ENCODE measurements at regions not wholly inside any gene's neighbourhood (a gene's known extent, or its start where the extent isn't known, plus 50 kb on each side); places are given as distances from the start of the nearest gene placed in this dataset.

GRCh38 chr11:15758857-15759465, 597.4 kb downstream of the SOX6 start:
- Histone ChIP-seq H3K4me3 (ENCODE audit: low read length) (no peak overlapping the region), H3K27me3 (ENCODE audit: insufficient read depth, low read length, poor library complexity) (no peaks in the 10 kb centered on the region), H3K79me1 (ENCODE audit: low read length) (no peaks in the 10 kb centered on the region), H3K9ac (ENCODE audit: low read length) (no peak overlapping the region), H2BK15ac (replicated peaks; ENCODE audit: low read depth) (peak overlapping the region; percentile 25), H2BK5ac (ENCODE audit: low read length) (no peak overlapping the region), H3K23ac (ENCODE audit: low read length) (no peak overlapping the region), H2BK120ac (ENCODE audit: low read depth, low read length) (no peak overlapping the region), H4K8ac (ENCODE audit: low read depth, low read length) (no peak overlapping the region), H3K4me1 (ENCODE audit: control insufficient read depth, low read depth, low read length) (no peaks in the 10 kb centered on the region), H4K5ac (ENCODE audit: low read length) (no peak overlapping the region), H3K79me2 (ENCODE audit: control insufficient read depth, insufficient read depth, low read length) (no peaks in the 10 kb centered on the region), H3K4ac (ENCODE audit: low read depth, low read length) (no peak overlapping the region), H3K56ac (ENCODE audit: low read length) (no peak overlapping the region), H3K27ac (ENCODE audit: low read depth, low read length) (no peak overlapping the region), H3K36me3 (ENCODE audit: control insufficient read depth, insufficient read depth, low read length) (no peaks in the 10 kb centered on the region), H3K18ac (ENCODE audit: low read length) (no peak overlapping the region), H3K4me2 (ENCODE audit: low read length) (no peak overlapping the region), H2AK5ac (ENCODE audit: low read length) (no peak overlapping the region)
- no peak for DNase-seq
- WGBS (ENCODE audit: extremely low coverage, insufficient coverage, low lambda C conversion rate) = no CpG with 5 or more reads among the region's 10 CpGs

GRCh38 chr11:15761235-15761634, 595.1 kb downstream of the SOX6 start:
- no peak overlapping the region for H4K8ac ChIP-seq (ENCODE audit: low read depth, low read length)
- no peak overlapping the region for H2AK5ac ChIP-seq (ENCODE audit: low read length)
- no peak overlapping the region for H3K4ac ChIP-seq (ENCODE audit: low read depth, low read length)
- H3K18ac ChIP-seq (ENCODE audit: low read length) = no peak overlapping the region
- no peak overlapping the region for H3K56ac ChIP-seq (ENCODE audit: low read length)
- peak overlapping the region; percentile 73 for H2BK120ac ChIP-seq (ENCODE audit: low read depth, low read length)
- no peak overlapping the region for H2BK15ac ChIP-seq (replicated peaks; ENCODE audit: low read depth)
- no peak overlapping the region for H3K4me2 ChIP-seq (ENCODE audit: low read length)
- DNase-seq = no peak
- no peaks in the 10 kb centered on the region for H3K79me2 ChIP-seq (ENCODE audit: control insufficient read depth, insufficient read depth, low read length)
- WGBS (ENCODE audit: extremely low coverage, insufficient coverage, low lambda C conversion rate) = no CpG with 5 or more reads among the region's 4 CpGs
- H3K27ac ChIP-seq (ENCODE audit: low read depth, low read length) = no peak overlapping the region
- no peak overlapping the region for H3K23ac ChIP-seq (ENCODE audit: low read length)
- H3K79me1 ChIP-seq (ENCODE audit: low read length) = no peaks in the 10 kb centered on the region
- H3K4me3 ChIP-seq (ENCODE audit: low read length) = no peak overlapping the region
- H4K5ac ChIP-seq (ENCODE audit: low read length) = no peak overlapping the region
- no peaks in the 10 kb centered on the region for H3K4me1 ChIP-seq (ENCODE audit: control insufficient read depth, low read depth, low read length)
- no peak overlapping the region for H3K9ac ChIP-seq (ENCODE audit: low read length)
- H3K27me3 ChIP-seq (ENCODE audit: insufficient read depth, low read length, poor library complexity) = no peaks in the 10 kb centered on the region
- no peaks in the 10 kb centered on the region for H3K36me3 ChIP-seq (ENCODE audit: control insufficient read depth, insufficient read depth, low read length)
- no peak overlapping the region for H2BK5ac ChIP-seq (ENCODE audit: low read length)

- Histone ChIP-seq H3K56ac (ENCODE audit: low read length) (no peak overlapping the region), H3K18ac (ENCODE audit: low read length) (no peak overlapping the region), H3K4me3 (ENCODE audit: low read length) (no peak overlapping the region), H3K36me3 (ENCODE audit: control insufficient read depth, insufficient read depth, low read length) (no peaks in the 10 kb centered on the region), H2AK5ac (ENCODE audit: low read length) (no peak overlapping the region), H4K5ac (ENCODE audit: low read length) (no peak overlapping the region), H3K4me1 (ENCODE audit: control insufficient read depth, low read depth, low read length) (no peaks in the 10 kb centered on the region), H2BK5ac (ENCODE audit: low read length) (no peak overlapping the region), H2BK120ac (ENCODE audit: low read depth, low read length) (no peak overlapping the region), H3K27me3 (ENCODE audit: insufficient read depth, low read length, poor library complexity) (no peaks in the 10 kb centered on the region), H3K23ac (ENCODE audit: low read length) (no peak overlapping the region), H2BK15ac (replicated peaks; ENCODE audit: low read depth) (no peak overlapping the region), H3K9ac (ENCODE audit: low read length) (no peak overlapping the region), H3K4me2 (ENCODE audit: low read length) (no peak overlapping the region), H4K8ac (ENCODE audit: low read depth, low read length) (no peak overlapping the region), H3K79me2 (ENCODE audit: control insufficient read depth, insufficient read depth, low read length) (no peaks in the 10 kb centered on the region), H3K4ac (ENCODE audit: low read depth, low read length) (no peak overlapping the region), H3K27ac (ENCODE audit: low read depth, low read length) (no peak overlapping the region), H3K79me1 (ENCODE audit: low read length) (no peaks in the 10 kb centered on the region)
- no CpG with 5 or more reads among the region's 1 CpG for WGBS (ENCODE audit: extremely low coverage, insufficient coverage, low lambda C conversion rate)
- DNase-seq = no peak
These were observed 592.0 kb downstream of the SOX6 start for GRCh38 chr11:15764326-15764725.

GRCh38 chr11:15764948-15765347, 591.4 kb downstream of the SOX6 start:
- Histone ChIP-seq H2BK120ac (ENCODE audit: low read depth, low read length) (no peak overlapping the region), H3K36me3 (ENCODE audit: control insufficient read depth, insufficient read depth, low read length) (no peaks in the 10 kb centered on the region), H4K8ac (ENCODE audit: low read depth, low read length) (no peak overlapping the region), H4K5ac (ENCODE audit: low read length) (no peak overlapping the region), H2BK5ac (ENCODE audit: low read length) (no peak overlapping the region), H3K18ac (ENCODE audit: low read length) (no peak overlapping the region), H3K4me2 (ENCODE audit: low read length) (no peak overlapping the region), H2BK15ac (replicated peaks; ENCODE audit: low read depth) (no peak overlapping the region), H2AK5ac (ENCODE audit: low read length) (no peak overlapping the region), H3K9ac (ENCODE audit: low read length) (no peak overlapping the region), H3K27ac (ENCODE audit: low read depth, low read length) (no peak overlapping the region), H3K56ac (ENCODE audit: low read length) (no peak overlapping the region), H3K4me1 (ENCODE audit: control insufficient read depth, low read depth, low read length) (no peaks in the 10 kb centered on the region), H3K4me3 (ENCODE audit: low read length) (no peak overlapping the region), H3K23ac (ENCODE audit: low read length) (no peak overlapping the region), H3K4ac (ENCODE audit: low read depth, low read length) (no peak overlapping the region), H3K79me1 (ENCODE audit: low read length) (no peaks in the 10 kb centered on the region), H3K27me3 (ENCODE audit: insufficient read depth, low read length, poor library complexity) (no peaks in the 10 kb centered on the region), H3K79me2 (ENCODE audit: control insufficient read depth, insufficient read depth, low read length) (no peaks in the 10 kb centered on the region)
- DNase-seq = peak; percentile 85
- WGBS (ENCODE audit: extremely low coverage, insufficient coverage, low lambda C conversion rate) = no CpG with 5 or more reads among the region's 1 CpG

- Histone ChIP-seq H3K36me3 (ENCODE audit: control insufficient read depth, insufficient read depth, low read length) (no peaks in the 10 kb centered on the region), H3K4ac (ENCODE audit: low read depth, low read length) (no peak overlapping the region), H2BK5ac (ENCODE audit: low read length) (no peak overlapping the region), H4K8ac (ENCODE audit: low read depth, low read length) (no peak overlapping the region), H2BK15ac (replicated peaks; ENCODE audit: low read depth) (no peak overlapping the region), H3K4me1 (ENCODE audit: control insufficient read depth, low read depth, low read length) (no peaks in the 10 kb centered on the region), H3K4me2 (ENCODE audit: low read length) (no peak overlapping the region), H3K79me1 (ENCODE audit: low read length) (no peaks in the 10 kb centered on the region), H3K27me3 (ENCODE audit: insufficient read depth, low read length, poor library complexity) (no peaks in the 10 kb centered on the region), H3K56ac (ENCODE audit: low read length) (no peak overlapping the region), H3K9ac (ENCODE audit: low read length) (no peak overlapping the region), H3K79me2 (ENCODE audit: control insufficient read depth, insufficient read depth, low read length) (no peaks in the 10 kb centered on the region), H3K27ac (ENCODE audit: low read depth, low read length) (no peak overlapping the region), H3K18ac (ENCODE audit: low read length) (no peak overlapping the region), H3K4me3 (ENCODE audit: low read length) (no peak overlapping the region), H2AK5ac (ENCODE audit: low read length) (no peak overlapping the region), H2BK120ac (ENCODE audit: low read depth, low read length) (no peak overlapping the region), H4K5ac (ENCODE audit: low read length) (no peak overlapping the region), H3K23ac (ENCODE audit: low read length) (no peak overlapping the region)
- WGBS (ENCODE audit: extremely low coverage, insufficient coverage, low lambda C conversion rate) = no CpG with 5 or more reads among the region's 3 CpGs
- no peak for DNase-seq
These were observed 590.8 kb downstream of the SOX6 start for GRCh38 chr11:15765530-15765929.

GRCh38 chr11:15768321-15768720, 588.0 kb downstream of the SOX6 start:
- Histone ChIP-seq H3K27me3 (ENCODE audit: insufficient read depth, low read length, poor library complexity) (no peaks in the 10 kb centered on the region), H3K79me1 (ENCODE audit: low read length) (no peaks in the 10 kb centered on the region), H3K79me2 (ENCODE audit: control insufficient read depth, insufficient read depth, low read length) (no peaks in the 10 kb centered on the region), H4K5ac (ENCODE audit: low read length) (no peak overlapping the region), H3K18ac (ENCODE audit: low read length) (no peak overlapping the region), H3K23ac (ENCODE audit: low read length) (no peak overlapping the region), H3K4ac (ENCODE audit: low read depth, low read length) (no peak overlapping the region), H3K56ac (ENCODE audit: low read length) (no peak overlapping the region), H2BK120ac (ENCODE audit: low read depth, low read length) (no peak overlapping the region), H2BK15ac (replicated peaks; ENCODE audit: low read depth) (no peak overlapping the region), H2AK5ac (ENCODE audit: low read length) (no peak overlapping the region), H3K27ac (ENCODE audit: low read depth, low read length) (no peak overlapping the region), H3K4me2 (ENCODE audit: low read length) (no peak overlapping the region), H3K36me3 (ENCODE audit: control insufficient read depth, insufficient read depth, low read length) (no peaks in the 10 kb centered on the region), H3K4me1 (ENCODE audit: control insufficient read depth, low read depth, low read length) (no peaks in the 10 kb centered on the region), H2BK5ac (ENCODE audit: low read length) (no peak overlapping the region), H3K9ac (ENCODE audit: low read length) (no peak overlapping the region), H4K8ac (ENCODE audit: low read depth, low read length) (no peak overlapping the region), H3K4me3 (ENCODE audit: low read length) (no peak overlapping the region)
- no CpG with 5 or more reads among the region's 5 CpGs for WGBS (ENCODE audit: extremely low coverage, insufficient coverage, low lambda C conversion rate)
- DNase-seq = no peak
